GM18868 (cell line): ENCODE measurements at regions not wholly inside any gene's neighbourhood (a gene's known extent, or its start where the extent isn't known, plus 50 kb on each side); places are given as distances from the start of the nearest gene placed in this dataset.

ENCODE experiments used
- ATAC-seq: cut with Tn5 transposase; IDR thresholded peaks from one replicate; pipeline ENCODE4 v1.9.1; 2021; ENCODE audit warnings: mild to moderate bottlenecking, moderate library complexity; ENCODE audit not compliant: unreplicated experiment

- no peak for ATAC-seq
Measured at GRCh38 chr21:16519644-16520043, 789.9 kb downstream of the USP25 start.

DNA sequence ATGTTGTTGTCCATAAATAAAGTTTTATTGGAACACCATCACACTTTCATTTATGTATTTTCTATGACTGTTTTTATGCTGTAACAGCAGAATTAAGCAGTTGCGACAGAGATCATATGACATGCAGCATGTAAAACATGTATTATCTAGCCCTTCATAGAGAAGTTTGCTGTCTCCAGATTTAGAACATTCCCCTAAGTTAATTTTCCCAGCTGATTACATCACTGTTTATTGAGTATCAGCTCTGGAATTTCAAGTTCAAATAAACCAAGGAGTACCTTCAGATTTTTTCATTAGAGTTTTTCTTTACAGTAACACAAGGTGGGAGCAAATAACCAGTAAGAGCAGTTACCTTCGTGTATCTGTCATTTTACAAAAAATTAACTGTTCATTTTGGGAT, 792.8 kb downstream of the USP25 start:
- ATAC-seq, result no peak

DNA sequence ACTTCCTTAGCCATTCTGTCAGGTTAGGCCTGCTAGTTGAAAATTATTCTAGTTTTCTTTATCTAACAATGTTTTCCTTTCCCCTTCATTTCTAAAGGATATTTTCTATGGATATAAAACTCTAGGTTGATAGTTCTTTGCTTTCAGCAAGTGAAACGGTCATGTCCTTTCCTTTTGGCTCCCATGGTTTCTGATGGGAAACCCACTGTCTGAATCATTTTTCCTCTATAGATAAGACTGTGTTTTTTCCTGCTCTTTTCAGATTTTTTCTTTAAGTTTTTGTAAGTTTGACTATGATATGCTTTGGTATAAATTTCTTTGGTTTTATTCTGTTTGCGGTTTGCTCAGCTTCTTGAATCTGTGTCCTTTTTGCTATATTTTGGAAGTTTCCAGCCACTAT, 800.9 kb downstream of the USP25 start:
- ATAC-seq, result no peak

DNA sequence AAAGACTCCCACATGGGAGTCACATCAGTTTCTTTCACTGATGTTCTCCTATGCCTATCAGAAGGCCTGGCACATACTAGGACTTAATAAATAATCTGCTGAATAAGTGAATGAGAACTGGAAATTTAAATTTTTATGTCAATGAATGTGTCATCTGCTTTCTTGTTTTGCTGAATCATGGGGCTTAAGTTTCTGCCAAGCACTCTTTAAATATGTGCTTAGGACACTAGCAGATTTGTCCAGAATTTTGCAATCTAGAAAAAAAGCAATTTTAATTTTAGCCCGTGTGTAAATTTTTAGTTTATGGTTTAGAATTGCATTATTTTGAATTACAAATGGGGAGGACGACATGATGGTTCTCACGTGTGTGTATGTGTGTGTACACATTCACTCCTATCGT, 803.1 kb downstream of the USP25 start:
- ATAC-seq, result no peak

DNA sequence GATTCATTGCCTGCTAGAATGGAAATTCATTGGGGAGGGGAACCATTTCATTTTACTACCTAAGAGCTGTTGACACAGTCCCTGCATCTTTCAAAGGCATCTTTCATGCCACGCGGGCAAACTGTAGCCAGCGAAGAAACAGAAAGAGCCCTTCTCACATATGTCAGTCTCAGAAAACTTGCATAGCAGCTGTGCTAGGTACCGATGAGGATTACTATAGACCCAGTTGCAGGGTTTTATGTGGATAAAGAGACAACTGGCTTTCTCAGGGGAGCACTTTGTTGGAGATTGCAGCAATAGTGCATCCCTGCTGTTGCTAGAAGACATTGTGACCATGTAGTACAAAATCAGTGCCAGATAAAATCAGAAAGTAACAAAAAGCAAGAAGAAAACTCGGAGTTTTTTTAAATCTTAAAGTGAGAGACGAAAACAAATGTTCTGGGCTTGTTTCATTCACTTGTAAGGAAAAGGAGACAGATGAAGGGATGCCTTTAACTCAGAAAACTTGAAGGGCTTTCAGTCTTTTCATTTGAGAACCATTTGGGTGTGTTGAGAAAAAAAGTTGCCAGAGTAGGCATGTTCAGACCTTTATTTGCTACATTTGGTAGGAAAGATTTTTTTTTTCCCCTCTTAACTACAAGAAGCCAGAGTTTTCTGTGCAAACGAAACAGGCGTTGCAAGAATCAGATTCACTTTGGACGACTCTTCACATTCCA, 804.1 kb downstream of the USP25 start:
- no peak for ATAC-seq

GRCh38 chr21:16534408-16535101, 804.8 kb downstream of the USP25 start:
- no peak for ATAC-seq

GRCh38 chr21:16535102-16535422, 805.3 kb downstream of the USP25 start:
- ATAC-seq, result no peak

DNA sequence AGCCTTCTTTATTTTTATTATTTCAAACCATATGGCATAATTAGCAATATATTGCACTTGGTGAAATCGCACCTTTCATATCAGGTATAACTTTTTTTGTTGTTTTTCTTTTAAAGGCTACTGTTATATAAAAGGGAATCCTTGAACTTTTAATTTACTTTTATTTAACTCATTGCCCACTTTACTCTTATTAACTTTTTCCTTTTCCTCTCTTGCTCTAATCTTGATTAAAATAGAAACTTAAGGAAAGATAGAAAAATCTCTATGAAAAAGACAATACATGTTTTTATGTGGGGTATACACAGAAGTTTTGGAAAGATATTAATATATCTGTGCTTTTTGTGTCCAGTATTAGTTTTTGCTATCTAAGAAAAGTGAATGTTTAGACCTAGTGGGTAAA, 805.8 kb downstream of the USP25 start:
- no peak for ATAC-seq

- no peak for ATAC-seq
Measured at GRCh38 chr21:16536140-16536539, 806.4 kb downstream of the USP25 start.

DNA sequence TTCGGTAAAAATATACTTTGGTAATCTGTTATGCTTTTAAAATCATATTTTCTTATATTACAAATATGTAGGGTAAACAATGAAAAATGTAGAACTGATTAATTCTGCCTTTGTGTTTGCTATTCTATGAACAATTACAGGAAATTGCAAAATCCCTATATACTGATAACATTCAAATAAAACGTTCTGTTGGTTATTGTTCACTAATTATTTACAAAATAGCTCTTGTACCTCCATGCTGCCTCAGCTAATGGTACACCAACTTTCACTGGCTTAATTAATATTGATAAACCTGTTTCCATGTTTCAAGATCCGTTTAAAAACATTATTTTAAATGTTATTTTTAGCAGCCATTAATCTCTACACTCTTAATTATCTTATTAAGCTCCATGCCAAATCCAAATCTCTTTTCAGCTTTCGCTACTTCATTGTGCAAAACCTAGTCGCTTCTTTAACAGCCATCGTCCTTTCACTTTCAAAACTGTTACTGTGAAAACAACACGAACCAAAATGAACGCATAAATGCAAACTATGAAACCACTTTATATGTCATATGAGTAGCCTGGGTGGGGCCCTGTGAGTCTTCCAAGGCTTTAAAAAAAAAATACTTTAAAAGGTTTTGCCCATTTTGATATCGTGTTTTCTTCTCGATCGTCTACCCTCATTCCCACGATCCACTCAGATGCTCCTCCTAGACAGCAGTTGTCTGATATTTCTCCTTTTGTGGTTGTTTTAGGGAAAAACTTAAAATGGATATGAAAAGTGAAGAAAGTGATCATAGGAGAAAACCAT, 807.1 kb downstream of the USP25 start:
- ATAC-seq, result no peak

GRCh38 chr21:16537501-16537900, 807.7 kb downstream of the USP25 start:
- ATAC-seq, result no peak

GRCh38 chr21:16538405-16538804, 808.6 kb downstream of the USP25 start:
- ATAC-seq, result no peak

DNA sequence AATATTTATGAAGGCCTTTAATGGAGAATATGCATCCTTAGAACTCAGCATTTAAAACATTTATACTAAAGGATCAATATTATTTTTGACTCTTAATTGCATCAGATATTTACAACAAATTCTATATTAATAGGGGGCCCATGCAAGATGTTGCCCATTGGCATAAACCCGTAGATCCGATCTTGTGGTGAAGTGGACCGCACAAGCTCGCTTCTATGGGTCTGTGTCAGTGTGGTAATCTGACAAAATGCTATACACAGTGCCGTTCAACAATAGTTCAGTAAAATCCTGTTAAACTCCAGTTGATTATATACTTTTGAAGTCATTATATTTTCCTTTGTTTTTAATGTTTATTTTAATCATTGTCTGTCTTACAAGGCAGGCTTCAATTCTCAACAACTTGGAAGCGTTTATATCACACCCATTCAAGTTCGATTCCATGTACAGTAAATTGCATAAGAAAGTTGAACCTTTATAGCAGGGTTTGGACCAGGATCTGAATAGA, 809.2 kb downstream of the USP25 start:
- ATAC-seq, result no peak

GRCh38 chr21:16540966-16541727, 811.4 kb downstream of the USP25 start:
- ATAC-seq, result no peak

- ATAC-seq, result no peak
Measured at GRCh38 chr21:16550118-16550517, 820.3 kb downstream of the USP25 start.

GRCh38 chr21:16550917-16551741, 821.3 kb downstream of the USP25 start:
- no peak for ATAC-seq

DNA sequence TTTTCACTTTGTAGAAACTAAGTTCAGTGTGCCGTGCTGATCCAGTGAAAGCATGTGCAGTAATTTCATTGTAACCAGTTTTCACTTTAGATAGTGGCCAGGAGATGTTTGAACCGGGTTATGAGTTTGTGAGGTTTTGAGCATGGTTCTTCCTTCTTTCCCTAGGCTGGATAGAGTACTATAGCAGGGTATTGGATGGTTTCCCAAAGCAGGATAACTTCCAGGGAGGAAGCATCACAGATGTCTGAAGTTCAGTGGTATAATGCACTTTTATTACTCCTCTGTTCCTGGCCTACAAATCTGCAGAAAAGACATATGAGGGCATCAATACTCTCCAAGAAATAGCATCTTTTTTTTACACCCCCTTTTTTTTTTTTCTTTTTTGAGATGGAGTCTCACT, 823.1 kb downstream of the USP25 start:
- ATAC-seq, result no peak

GRCh38 chr21:16554503-16554902, 824.7 kb downstream of the USP25 start:
- no peak for ATAC-seq

DNA sequence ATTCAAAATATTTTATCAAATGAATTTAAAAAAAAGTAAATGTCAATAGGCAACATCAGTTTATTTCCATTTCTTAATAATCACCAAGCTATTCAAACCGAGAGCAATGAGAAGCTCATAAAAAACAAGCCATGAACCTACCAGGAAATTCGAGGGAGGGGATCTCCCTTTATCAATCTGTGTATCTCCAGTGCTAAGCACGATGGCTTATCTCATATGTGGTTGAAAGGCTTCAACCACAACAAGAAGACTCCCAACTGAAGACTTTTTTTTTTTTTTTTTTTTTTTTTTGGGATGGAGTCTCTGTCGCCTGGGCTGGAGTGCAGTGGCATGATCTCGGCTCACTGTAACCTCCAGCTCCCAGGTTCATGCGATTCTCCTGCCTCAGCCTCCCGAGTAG, 833.3 kb downstream of the USP25 start:
- ATAC-seq, result no peak

DNA sequence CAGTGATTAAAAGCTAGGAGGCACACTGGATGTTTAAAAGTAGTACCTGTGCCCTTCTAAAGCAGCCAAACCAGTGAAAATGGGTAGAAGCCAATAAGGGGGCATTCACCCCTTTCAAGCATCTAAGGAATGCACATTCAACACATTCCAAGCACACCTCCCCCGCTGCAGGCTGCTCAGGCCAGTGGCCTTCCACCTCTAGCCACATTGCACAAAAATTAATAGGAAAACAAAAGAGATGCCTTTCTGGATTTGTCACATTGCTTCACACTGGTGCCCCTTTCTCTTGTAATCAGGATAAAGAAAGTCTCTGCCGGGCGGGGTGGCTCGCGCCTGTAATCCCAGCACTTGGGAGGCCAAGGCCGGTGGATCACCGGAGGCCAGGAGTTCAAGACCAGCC, 834.0 kb downstream of the USP25 start:
- ATAC-seq, result no peak
